ENCODE measurements at regions not wholly inside any gene's neighbourhood (a gene's known extent, or its start where the extent isn't known, plus 50 kb on each side); places are given as distances from the start of the nearest gene placed in this dataset.

DNA sequence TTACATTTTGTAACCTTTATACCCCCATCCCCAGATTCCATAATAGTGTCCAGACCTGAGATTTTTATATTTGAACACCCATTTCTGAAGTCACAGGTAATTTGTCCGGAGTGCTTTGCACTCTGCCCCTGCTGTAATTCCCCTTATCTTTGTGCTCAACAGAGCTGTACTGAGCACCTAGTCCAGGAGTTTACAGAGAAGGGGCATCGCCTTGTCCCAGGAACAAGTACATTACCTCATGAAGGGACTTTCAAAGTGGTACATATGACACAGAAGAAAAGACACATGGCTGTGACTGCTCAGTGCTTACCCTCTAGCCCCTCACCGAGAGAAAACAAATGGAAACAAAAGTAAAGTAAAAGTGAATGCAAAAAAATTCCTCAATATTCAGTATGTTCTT, 373.5 kb downstream of the SOX11 start:
- Histone ChIP-seq H3K4me3 (no peak overlapping the region), H3K9me3 (no peaks in the 10 kb centered on the region), H3K27ac (no peak overlapping the region), H3K36me3 (no peaks in the 10 kb centered on the region), H3K4me1 (no peaks in the 10 kb centered on the region), H3K27me3 (no peaks in the 10 kb centered on the region)
- DNase-seq (ENCODE audit: low spot score), result no peak
- TF ChIP-seq, protein P1, sequence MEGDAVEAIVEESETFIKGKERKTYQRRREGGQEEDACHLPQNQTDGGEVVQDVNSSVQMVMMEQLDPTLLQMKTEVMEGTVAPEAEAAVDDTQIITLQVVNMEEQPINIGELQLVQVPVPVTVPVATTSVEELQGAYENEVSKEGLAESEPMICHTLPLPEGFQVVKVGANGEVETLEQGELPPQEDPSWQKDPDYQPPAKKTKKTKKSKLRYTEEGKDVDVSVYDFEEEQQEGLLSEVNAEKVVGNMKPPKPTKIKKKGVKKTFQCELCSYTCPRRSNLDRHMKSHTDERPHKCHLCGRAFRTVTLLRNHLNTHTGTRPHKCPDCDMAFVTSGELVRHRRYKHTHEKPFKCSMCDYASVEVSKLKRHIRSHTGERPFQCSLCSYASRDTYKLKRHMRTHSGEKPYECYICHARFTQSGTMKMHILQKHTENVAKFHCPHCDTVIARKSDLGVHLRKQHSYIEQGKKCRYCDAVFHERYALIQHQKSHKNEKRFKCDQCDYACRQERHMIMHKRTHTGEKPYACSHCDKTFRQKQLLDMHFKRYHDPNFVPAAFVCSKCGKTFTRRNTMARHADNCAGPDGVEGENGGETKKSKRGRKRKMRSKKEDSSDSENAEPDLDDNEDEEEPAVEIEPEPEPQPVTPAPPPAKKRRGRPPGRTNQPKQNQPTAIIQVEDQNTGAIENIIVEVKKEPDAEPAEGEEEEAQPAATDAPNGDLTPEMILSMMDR (IDR thresholded peaks at IDR 0.05), result no peak

DNA sequence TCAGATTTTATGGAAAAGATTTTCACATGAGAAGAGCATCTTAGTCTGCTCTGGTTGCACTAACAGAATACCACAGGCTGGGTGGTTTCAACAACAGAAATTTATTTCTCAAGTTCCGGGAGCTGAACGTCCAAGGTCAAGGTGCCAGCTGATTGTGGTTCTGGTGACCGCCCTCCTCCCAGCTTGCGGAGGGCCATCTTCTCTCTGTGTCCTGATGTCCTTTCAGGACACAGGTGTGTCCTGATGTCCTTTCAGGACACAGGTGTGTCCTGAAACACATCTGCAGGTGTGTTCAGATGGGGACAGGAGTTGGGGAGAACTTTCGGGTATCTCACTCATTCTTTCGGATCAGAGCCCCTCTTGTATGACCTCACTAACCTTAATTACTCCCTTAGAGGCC, 374.9 kb downstream of the SOX11 start:
- TF ChIP-seq, protein P1 (IDR thresholded peaks at IDR 0.05), result no peak
- no peaks in the 10 kb centered on the region for H3K9me3 ChIP-seq
- DNase-seq (ENCODE audit: low spot score), result no peak
- H3K4me3 ChIP-seq, result no peak overlapping the region
- no peak overlapping the region for H3K27ac ChIP-seq
- H3K4me1 ChIP-seq, result no peaks in the 10 kb centered on the region
- H3K36me3 ChIP-seq, result no peaks in the 10 kb centered on the region
- no peaks in the 10 kb centered on the region for H3K27me3 ChIP-seq

DNA sequence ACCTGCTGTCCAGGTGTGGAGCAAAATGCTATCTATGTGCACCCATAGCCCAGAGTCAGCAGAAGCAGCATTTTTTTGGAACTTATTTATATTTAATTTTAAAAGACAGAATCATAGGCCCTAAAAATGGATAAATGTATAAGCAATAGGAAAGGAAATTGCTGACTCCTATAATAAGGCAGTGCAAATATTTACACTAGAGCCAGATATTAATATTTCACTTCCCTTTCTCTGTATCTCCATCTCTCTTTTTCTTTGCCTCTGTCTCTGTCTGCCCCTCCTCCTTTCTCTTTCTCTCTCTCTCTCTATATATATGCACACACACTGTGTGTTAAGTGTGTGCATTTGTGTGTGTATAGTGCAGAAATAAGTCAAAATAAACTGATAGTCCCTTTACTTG, 375.6 kb downstream of the SOX11 start:
- Histone ChIP-seq H3K27ac (no peak overlapping the region), H3K4me3 (no peak overlapping the region), H3K4me1 (no peaks in the 10 kb centered on the region), H3K27me3 (no peaks in the 10 kb centered on the region), H3K36me3 (no peaks in the 10 kb centered on the region), H3K9me3 (no peaks in the 10 kb centered on the region)
- no peak for DNase-seq (ENCODE audit: low spot score)
- TF ChIP-seq, protein P1 (IDR thresholded peaks at IDR 0.05), result no peak

DNA sequence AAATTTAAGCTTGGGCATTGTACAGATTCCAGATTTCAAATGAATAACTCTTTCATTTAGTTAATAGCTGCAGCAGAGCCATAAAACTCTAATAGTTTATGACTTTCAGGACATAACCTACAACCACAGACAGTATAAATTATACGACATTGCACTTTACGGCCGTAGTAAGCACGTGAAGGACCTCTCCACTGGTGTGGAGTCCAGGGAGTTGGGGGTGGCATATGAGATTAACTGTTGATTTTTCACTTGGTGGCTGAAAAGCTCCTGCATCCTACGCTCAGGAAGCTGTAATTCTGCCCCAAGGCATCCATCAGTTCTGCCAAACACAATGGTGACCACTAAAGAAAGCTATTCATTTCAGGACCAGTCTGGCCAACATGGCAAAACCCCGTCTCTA, 376.2 kb downstream of the SOX11 start:
- no peaks in the 10 kb centered on the region for H3K4me1 ChIP-seq
- no peak overlapping the region for H3K4me3 ChIP-seq
- no peak overlapping the region for H3K27ac ChIP-seq
- TF ChIP-seq, protein P1 (IDR thresholded peaks at IDR 0.05), result no peak
- no peak for DNase-seq (ENCODE audit: low spot score)
- no peaks in the 10 kb centered on the region for H3K27me3 ChIP-seq
- H3K36me3 ChIP-seq, result no peaks in the 10 kb centered on the region
- no peaks in the 10 kb centered on the region for H3K9me3 ChIP-seq

DNA sequence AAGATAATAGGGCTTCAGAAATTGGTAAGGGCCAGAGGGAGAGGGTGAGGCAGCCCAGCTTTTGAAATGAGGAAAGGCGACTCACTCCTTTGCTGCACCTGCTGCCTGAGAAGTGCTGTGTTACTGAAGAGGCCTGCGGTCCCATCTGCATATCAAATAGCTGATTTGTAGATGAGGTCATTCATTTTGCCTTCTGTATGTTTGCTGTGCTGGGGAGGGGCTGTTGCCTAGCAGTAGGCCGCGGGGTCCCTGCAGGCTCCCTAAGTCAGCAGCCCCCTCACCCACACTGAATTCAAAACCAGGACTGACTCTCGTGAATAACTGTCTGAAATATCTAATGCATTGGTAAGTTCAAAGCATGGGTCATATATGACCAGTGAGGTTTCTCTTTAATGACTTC, 377.2 kb downstream of the SOX11 start:
- no peak overlapping the region for H3K4me3 ChIP-seq
- no peak for DNase-seq (ENCODE audit: low spot score)
- TF ChIP-seq, protein P1 (IDR thresholded peaks at IDR 0.05), result no peak

DNA sequence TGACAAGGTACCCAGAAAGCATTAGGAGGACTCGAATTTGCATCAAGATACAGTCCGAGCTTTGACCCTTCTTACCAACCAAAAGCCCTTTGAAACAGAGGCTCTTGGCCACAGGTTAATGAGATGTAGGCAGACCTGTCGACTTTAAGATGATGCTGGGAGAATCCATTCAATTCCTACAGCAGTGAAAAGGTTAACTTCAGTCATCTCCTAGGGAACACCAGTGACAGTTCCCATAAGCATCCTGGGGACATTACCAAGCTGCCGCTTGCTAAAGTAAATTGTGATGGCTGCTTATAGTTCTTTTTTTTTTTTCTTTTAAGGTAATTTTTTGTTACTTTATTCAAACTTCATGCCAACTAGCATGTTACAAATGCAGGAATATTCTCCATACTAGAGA, 379.3 kb downstream of the SOX11 start:
- no peaks in the 10 kb centered on the region for H3K4me1 ChIP-seq
- DNase-seq (ENCODE audit: low spot score), result no peak

More for the DNA sequence above, 377.2 kb downstream of the SOX11 start:
- H3K4me1 ChIP-seq, result no peaks in the 10 kb centered on the region
- no peaks in the 10 kb centered on the region for H3K27me3 ChIP-seq
- no peaks in the 10 kb centered on the region for H3K9me3 ChIP-seq
- no peak overlapping the region for H3K27ac ChIP-seq
- H3K36me3 ChIP-seq, result no peaks in the 10 kb centered on the region

More for the DNA sequence above, 379.3 kb downstream of the SOX11 start:
- Histone ChIP-seq H3K4me3 (no peak overlapping the region), H3K27ac (no peak overlapping the region), H3K27me3 (no peaks in the 10 kb centered on the region), H3K36me3 (no peaks in the 10 kb centered on the region), H3K9me3 (no peaks in the 10 kb centered on the region)
- TF ChIP-seq, protein P1 (IDR thresholded peaks at IDR 0.05), result no peak

Measured in right atrium auricular region (tissue), 2 donors.